IgD-negative memory B cell (primary cell): ENCODE measurements at regions not wholly inside any gene's neighbourhood (a gene's known extent, or its start where the extent isn't known, plus 50 kb on each side); places are given as distances from the start of the nearest gene placed in this dataset.
"Not testable (repeated sequence)": the region's sequence is repeated elsewhere in the genome, so short reads cannot be mapped to it uniquely, and the experiment has no call there.

ENCODE experiments used
- H3K27ac Mint-ChIP-seq, 3 donors: one replicate each; pipeline ENCODE4 v1.8.0; 2020 to 2022; ENCODE audit warnings: mild to moderate bottlenecking in 3 of 3, mixed read lengths in 3 of 3, moderate library complexity in 1 of 3
- H3K27me3 Mint-ChIP-seq: one replicate; pipeline ENCODE4 v1.8.0; 2021; ENCODE audit warnings: mixed read lengths
- H3K36me3 Mint-ChIP-seq: one replicate; pipeline ENCODE4 v1.8.0; 2020; ENCODE audit warnings: mild to moderate bottlenecking, mixed read lengths
- H3K4me1 Mint-ChIP-seq, 3 donors: one replicate each; pipeline ENCODE4 v1.8.0; 2020 to 2022; ENCODE audit warnings: mixed read lengths in 3 of 3, mild to moderate bottlenecking in 1 of 3
- H3K4me3 Mint-ChIP-seq, 4 donors: one replicate each; pipeline ENCODE4 v1.8.0; 2020 to 2022; ENCODE audit warnings: mild to moderate bottlenecking in 4 of 4, mixed read lengths in 4 of 4, moderate library complexity in 3 of 4
- H3K9me3 Mint-ChIP-seq, 3 donors: one replicate each; pipeline ENCODE4 v1.8.0; 2020 to 2021; ENCODE audit warnings: mixed read lengths in 3 of 3, mild to moderate bottlenecking in 1 of 3

DNA sequence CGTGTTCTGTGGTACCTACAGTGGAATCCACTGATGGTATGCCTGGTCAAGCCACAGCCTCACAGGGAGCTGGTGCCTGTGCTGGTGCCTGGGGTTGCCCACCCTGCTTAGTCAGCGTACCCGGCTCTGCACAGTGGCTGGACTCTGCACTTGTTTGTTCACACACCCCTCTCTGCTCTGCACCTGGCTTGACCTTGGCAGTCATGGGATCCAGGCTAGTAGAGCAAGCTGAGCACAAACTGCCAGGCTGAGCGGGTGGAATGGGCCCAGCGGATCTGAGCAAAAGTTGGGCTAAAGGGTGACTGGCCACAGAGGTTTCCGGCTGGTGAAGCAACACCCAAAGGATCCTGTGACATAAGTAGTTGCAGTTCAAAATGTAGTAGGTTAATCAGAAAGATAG lies 163.5 kb downstream of the CDH19 start:
- Mint-ChIP-seq H3K27me3 (no peaks in the 10 kb centered on the region), H3K4me3 (no peak overlapping the region), H3K36me3 (no peaks in the 10 kb centered on the region), H3K9me3 (peaks cover 4 to 8% (median 5%) of the 10 kb centered on the region in 3 donors), H3K4me1 (no peaks in the 10 kb centered on the region), H3K27ac (no peak overlapping the region)

DNA sequence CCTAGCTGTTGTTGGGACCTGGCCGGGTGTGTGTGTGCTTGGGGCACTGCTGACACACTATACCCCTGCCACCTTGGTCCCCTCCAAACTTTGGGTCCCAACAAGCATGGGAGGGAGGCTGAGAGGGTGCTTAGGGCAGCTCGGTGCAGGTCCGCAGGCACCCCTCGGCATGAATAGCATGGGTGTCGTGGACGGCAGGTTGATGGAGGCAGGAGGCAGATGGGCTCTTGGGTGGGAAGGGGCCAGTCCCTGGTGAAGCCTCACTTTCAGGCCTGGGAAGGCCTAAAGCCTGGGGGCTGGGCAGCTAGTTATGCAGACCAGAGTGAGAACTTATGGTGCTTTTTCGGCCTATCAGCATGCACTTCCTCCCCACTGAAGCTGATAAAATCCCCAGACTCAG lies 164.2 kb downstream of the CDH19 start:
- Mint-ChIP-seq H3K27me3 (no peaks in the 10 kb centered on the region), H3K27ac (no peak overlapping the region), H3K36me3 (no peaks in the 10 kb centered on the region), H3K9me3 (peaks cover 4 to 8% (median 5%) of the 10 kb centered on the region in 3 donors), H3K4me1 (no peaks in the 10 kb centered on the region), H3K4me3 (peak overlapping the region in 1 of 4 donors; percentile 53)

DNA sequence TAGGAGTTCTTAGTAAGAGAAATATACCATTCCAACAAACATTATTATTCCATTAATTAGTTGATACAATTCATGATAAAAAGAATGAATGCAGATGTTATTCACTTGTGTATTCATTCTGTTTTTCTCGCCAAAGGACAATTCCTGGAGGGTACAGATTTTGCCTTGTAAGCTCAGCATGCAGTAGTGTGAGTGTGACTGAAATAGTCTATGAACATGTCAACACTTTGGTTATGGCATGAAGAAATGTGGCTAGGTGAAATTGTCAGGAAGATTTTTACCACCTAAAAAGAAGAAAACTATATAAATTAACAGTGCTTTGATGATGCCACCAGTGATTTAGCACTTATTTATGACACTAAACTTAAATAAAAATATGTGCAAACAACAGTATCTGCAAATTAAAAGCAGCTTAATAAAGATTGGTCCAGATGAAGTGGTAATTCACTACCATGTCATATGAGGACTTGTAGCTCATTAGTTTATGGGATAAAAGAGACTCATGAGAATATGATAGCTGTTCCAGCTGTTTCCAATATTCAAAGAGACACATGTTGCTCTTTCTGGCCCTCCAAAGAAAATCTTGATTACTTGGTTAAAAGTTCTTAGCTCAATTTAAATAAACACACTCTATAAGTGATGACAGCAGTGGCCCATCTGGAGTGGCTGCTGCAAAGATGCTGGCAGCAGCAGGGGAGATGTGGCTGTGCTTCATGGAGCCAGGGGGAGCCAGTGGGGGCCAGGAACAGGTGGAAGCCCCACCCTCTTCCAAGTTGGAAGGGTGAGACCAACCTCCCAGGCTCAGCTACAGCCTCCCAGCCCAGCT lies 165.0 kb downstream of the CDH19 start:
- peaks cover 2 to 4% (median 2%) of the 10 kb centered on the region in 3 donors for H3K9me3 Mint-ChIP-seq
- H3K27me3 Mint-ChIP-seq: no peaks in the 10 kb centered on the region
- H3K4me1 Mint-ChIP-seq: no peaks in the 10 kb centered on the region
- no peak overlapping the region for H3K27ac Mint-ChIP-seq
- no peaks in the 10 kb centered on the region for H3K36me3 Mint-ChIP-seq
- no peak overlapping the region for H3K4me3 Mint-ChIP-seq

DNA sequence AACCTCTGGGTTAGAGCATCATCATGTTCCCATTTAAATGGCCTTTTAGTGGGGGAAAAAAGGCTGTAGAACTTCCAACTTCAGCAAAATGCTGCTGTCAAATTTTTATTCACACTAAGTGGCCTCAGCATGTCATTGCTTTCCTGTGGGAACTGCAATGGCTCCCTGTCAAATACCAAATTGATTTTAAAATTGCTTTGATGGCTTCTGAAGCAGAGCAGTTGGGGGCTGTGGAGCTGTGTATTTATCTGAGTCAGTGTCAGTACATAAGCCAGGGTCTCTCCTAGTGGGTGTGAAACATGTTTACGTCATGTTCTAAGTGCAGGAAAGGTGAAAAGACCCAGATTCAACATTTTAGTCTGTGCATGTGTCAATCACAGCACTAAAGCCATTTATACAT lies 171.3 kb downstream of the CDH19 start:
- Mint-ChIP-seq H3K36me3 (no peaks in the 10 kb centered on the region), H3K9me3 (no peaks in the 10 kb centered on the region), H3K27me3 (no peaks in the 10 kb centered on the region), H3K4me1 (no peaks in the 10 kb centered on the region), H3K4me3 (no peak overlapping the region), H3K27ac (no peak overlapping the region)

DNA sequence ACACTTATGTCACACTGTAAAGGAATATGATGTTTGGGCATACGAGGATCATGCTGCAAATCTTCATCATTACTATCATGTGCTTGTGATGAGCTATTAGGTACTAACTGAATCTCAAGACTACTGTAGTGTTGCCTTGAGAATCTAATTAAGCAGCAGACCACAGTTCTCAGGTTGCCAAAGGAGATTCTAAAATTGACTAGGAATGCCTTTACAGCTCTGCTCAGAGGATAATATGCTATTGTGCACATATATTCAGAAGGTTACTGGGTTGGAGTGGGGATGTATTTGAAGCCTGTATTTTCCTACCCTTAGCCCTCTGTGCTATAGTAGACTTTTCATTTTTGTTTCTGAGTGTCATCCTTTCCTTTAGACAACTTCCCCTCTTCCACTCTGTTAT lies 175.1 kb downstream of the CDH19 start:
- Mint-ChIP-seq H3K9me3 (peaks cover 0 to 4% (median 2%) of the 10 kb centered on the region in 3 donors), H3K27me3 (no peaks in the 10 kb centered on the region), H3K4me1 (no peaks in the 10 kb centered on the region), H3K36me3 (no peaks in the 10 kb centered on the region), H3K27ac (no peak overlapping the region), H3K4me3 (no peak overlapping the region)

DNA sequence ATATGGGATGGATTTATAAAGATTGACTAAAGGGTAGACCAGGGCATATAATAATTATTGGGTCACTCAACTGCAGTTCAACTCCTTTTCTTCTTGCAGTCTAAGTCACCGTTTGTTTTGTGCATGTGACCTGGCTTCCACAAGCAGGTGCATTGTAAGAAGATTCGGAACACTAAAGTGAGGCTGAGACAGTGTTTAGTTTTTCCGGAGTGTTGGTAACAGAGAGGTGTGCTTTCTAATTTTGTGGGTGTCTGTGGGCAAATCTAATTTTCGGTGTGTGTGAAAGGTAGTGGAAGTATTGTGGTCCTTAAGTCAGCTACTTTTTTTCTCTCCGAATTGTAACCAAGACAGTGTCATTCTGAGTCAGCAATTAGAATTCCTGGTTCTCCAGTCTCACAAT lies 184.5 kb downstream of the CDH19 start:
- Mint-ChIP-seq H3K36me3 (no peaks in the 10 kb centered on the region), H3K9me3 (peaks cover 0 to 5% (median 0%) of the 10 kb centered on the region in 3 donors), H3K27ac (no peak overlapping the region), H3K27me3 (no peaks in the 10 kb centered on the region), H3K4me3 (no peak overlapping the region), H3K4me1 (no peaks in the 10 kb centered on the region)

DNA sequence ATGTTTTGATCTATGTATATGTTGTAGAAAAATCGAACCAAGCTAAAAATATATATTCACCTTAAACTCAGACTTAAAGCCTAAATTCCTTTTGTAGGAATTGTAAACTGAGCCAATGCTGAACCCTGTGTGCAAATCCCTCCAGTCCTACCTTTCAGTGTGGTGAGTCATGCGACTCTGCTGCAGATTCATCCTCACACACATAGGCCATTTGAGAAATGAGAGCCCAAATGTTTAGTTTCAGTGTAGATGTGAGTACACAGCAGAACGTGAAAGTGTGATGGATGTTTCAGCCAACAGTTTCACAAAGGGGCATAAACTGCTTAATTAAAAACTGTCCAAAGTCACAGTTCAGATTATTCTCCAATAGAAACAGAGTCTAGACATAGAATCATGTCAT lies 193.2 kb downstream of the CDH19 start:
- no peak overlapping the region for H3K4me3 Mint-ChIP-seq
- H3K27me3 Mint-ChIP-seq: no peaks in the 10 kb centered on the region
- H3K27ac Mint-ChIP-seq: no peak overlapping the region
- H3K9me3 Mint-ChIP-seq: peaks cover 1 to 9% (median 6%) of the 10 kb centered on the region in 3 donors
- H3K4me1 Mint-ChIP-seq: no peaks in the 10 kb centered on the region
- H3K36me3 Mint-ChIP-seq: no peaks in the 10 kb centered on the region

DNA sequence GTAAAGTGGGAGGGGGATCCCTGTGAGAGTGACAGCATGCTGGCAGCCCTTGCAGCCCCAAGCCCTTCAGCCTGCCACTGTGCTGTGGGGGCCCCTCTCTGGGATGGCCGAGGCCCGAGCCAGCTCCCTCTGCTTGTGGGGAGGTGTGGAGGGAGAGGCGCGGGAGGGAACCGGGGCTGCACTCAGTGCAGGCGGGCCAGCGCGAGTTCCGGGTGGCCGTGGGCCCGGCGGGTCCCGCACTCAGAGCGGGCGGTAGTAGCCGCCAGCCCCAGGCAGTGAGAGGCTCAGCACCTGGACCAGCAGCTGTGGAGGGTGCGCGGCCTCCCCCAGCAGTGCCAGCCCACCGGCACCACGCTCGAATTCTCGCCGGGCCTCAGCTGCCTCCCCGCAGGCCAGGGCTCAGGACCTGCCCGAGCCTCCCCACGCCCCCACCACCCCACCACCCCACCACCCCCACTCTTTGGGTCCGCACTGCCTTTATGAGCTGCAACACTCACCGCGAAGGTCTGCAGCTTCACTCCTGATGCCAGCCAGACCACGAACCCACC lies 208.1 kb downstream of the CDH19 start:
- H3K4me1 Mint-ChIP-seq: peaks cover 0 to 1% (median 0%) of the 10 kb centered on the region in 3 donors
- no peak overlapping the region for H3K4me3 Mint-ChIP-seq
- no peak overlapping the region for H3K27ac Mint-ChIP-seq
- H3K36me3 Mint-ChIP-seq: no peaks in the 10 kb centered on the region
- H3K27me3 Mint-ChIP-seq: no peaks in the 10 kb centered on the region
- H3K9me3 Mint-ChIP-seq: peaks cover 3 to 12% (median 10%) of the 10 kb centered on the region in 3 donors

DNA sequence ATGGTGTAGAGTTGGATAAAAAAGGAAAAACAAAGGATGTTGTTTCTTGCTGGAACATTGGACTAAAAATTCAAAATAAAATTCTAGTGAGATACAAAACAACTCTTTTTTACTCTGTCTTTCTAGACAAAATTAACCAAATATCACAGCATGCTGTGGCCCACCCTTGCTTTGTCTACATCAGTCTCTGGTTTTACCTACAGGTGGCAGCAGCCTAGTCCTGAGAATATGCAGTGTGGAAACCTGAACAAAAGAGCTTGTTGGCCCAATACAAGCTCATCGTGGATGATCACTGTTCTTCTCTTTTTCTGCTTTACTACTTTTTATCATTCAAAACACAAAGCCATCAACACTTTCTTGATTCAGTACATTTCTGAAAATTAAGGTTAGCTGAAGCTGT lies 210.4 kb downstream of the CDH19 start:
- Mint-ChIP-seq H3K27ac (no peak overlapping the region), H3K4me1 (peaks cover 0 to 1% (median 0%) of the 10 kb centered on the region in 3 donors), H3K36me3 (no peaks in the 10 kb centered on the region), H3K27me3 (no peaks in the 10 kb centered on the region), H3K4me3 (no peak overlapping the region), H3K9me3 (peaks cover 3 to 14% (median 10%) of the 10 kb centered on the region in 3 donors)

DNA sequence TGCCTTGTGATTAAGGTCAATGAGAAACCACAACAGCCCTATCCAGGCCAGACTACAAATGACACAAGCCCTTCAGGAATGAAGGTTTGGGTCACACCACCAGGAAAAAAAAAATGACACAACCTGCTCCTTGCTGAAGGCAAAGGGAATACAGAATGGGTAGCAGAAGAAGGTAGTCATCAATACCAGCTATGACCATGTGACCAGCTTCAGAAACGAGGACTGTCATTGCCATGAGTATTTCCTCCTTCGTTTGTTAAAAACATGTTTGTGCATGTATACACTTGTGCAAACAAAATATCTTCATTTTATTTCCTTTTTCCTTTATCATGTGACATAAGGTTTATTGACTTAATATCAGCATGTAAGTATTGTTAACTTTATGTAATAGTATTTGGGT lies 226.6 kb downstream of the CDH19 start:
- Mint-ChIP-seq H3K36me3 (no peaks in the 10 kb centered on the region), H3K27ac (no peak overlapping the region), H3K9me3 (peaks cover 2 to 6% (median 2%) of the 10 kb centered on the region in 3 donors), H3K27me3 (no peaks in the 10 kb centered on the region), H3K4me1 (no peaks in the 10 kb centered on the region), H3K4me3 (no peak overlapping the region)

DNA sequence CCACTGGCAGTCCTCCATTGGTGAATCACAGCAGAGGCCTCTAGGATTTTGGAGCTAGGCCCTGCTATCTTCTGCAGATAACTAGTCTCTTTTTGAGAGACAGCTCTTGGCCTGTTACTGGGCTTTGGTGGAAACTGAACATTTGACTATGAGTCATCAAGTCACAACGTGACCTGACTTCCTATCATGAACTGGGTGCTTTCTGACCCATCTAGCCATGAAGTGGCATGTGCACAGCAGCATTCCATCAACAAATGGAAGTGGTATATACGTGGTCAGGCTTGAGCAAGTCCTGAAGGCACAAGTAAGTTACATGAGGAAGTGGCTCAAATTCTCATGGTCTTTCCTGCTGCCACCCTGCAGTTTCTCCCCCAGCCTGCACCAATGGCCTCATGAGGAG lies 228.5 kb downstream of the CDH19 start:
- not testable (repeated sequence) for H3K9me3 Mint-ChIP-seq, H3K27ac Mint-ChIP-seq, H3K4me3 Mint-ChIP-seq, H3K27me3 Mint-ChIP-seq, H3K4me1 Mint-ChIP-seq, H3K36me3 Mint-ChIP-seq

DNA sequence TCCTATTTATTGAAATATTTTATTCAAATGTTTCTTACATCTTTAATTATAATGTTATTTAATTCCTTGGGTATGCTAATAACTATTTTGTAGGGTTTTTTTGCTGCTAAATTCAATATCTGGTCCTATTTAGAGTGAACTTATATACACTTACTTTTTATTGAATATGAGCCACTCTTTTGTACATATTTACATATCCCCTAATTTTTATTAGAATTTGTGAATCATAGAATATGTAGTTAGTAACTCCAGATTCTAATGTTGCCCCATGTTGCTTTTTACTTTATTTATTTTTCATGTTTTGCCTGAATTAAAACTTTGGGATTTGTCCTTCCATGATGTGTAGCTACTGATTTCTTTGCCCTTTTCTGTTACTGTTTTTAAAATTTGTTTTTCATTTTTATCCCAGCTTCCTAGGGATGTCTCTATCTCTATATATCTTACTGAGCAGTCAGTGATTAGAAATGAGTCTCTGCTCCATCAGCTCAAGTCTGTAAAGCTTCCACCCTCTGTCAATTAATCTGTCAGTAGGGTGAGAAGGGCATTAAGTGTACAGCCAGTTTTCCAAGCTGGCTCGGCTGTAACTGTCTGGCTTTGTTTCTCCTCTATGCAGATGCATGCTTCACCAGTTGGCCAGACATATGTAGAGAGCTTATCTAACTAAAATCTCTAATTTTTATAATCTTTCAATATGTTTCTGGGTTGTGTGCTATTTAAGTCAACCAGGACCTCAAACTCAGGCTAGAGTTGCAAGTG lies 256.9 kb downstream of the CDH19 start:
- Mint-ChIP-seq H3K9me3 (peaks cover 0 to 1% (median 0%) of the 10 kb centered on the region in 3 donors), H3K27me3 (no peaks in the 10 kb centered on the region), H3K4me3 (no peak overlapping the region), H3K4me1 (no peaks in the 10 kb centered on the region), H3K36me3 (no peaks in the 10 kb centered on the region), H3K27ac (no peak overlapping the region)

DNA sequence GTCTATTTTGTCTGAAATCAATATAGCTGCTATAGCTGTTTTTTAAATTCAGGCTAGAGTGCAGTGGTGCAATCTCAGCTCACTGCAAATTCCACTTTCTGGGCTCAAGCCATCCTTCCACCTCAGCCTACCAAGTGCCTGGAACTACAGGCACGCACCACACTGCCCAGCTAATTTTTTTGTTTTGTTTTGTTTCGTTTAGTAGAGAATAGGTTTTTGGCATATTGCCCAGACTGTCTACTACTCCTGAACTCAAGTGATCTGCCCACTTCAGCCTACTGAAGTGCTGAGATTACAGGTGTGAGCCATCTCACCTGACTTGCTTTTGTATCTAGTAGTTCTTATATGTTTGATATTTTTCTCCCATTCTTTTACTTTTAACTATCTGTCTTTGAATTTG lies 259.7 kb downstream of the CDH19 start:
- no peaks in the 10 kb centered on the region for H3K36me3 Mint-ChIP-seq
- peak overlapping the region in 1 of 4 donors; percentile 41 for H3K4me3 Mint-ChIP-seq
- H3K4me1 Mint-ChIP-seq: no peaks in the 10 kb centered on the region
- H3K9me3 Mint-ChIP-seq: peaks cover 0 to 1% (median 0%) of the 10 kb centered on the region in 3 donors
- no peak overlapping the region for H3K27ac Mint-ChIP-seq
- H3K27me3 Mint-ChIP-seq: no peaks in the 10 kb centered on the region

DNA sequence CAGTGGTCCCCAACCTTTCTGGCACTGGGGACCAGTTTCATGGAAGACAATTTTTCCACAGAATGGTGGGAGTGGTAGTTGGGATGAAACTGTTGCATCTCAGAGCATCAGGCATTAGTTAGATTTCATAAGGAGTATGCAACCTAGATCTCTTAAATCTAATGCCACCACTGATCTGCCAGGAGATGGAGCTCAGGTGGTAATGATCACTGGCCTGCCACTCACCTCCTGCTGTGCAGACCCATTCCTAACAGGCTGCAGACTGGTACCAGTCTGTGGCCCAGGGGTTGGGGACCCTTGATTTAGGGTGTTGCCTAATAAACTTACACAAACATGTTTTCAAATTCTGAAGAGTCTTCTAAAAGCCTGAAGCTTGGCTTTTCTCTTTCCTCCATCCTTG lies 261.3 kb downstream of the CDH19 start:
- Mint-ChIP-seq H3K4me1 (no peaks in the 10 kb centered on the region), H3K27ac (no peak overlapping the region), H3K9me3 (peaks cover 0 to 8% (median 1%) of the 10 kb centered on the region in 3 donors), H3K4me3 (no peak overlapping the region), H3K27me3 (no peaks in the 10 kb centered on the region), H3K36me3 (no peaks in the 10 kb centered on the region)

DNA sequence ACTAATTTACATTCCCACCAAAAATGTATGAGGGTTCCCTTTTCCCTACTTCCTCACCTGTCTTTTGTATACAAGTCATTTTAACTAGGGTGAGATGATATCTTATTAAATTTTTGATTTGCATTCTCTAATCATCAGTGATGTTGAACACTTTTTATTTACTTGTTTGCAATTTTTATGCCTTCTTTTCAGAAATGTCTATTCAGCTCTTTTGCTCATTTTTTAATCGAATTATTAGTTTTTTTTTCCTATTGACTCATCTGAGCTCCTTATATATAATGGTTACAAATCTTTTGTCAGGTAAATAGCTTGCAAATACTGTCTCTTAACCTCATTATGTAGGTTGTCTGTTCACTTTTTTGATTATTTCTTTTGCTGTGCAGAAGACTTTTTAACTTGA lies 269.4 kb downstream of the CDH19 start:
- Mint-ChIP-seq H3K27me3 (no peaks in the 10 kb centered on the region), H3K36me3 (no peaks in the 10 kb centered on the region), H3K27ac (no peak overlapping the region), H3K4me3 (no peak overlapping the region), H3K9me3 (peaks cover 0 to 13% (median 0%) of the 10 kb centered on the region in 3 donors), H3K4me1 (no peaks in the 10 kb centered on the region)
